GM12865 (cell line): ENCODE measurements at regions not wholly inside any gene's neighbourhood (a gene's known extent, or its start where the extent isn't known, plus 50 kb on each side); places are given as distances from the start of the nearest gene placed in this dataset.

ENCODE experiments used
- DNase-seq: peaks from one replicate; pipeline ENCODE4 v3.0.0; 2010; ENCODE audit warnings: low read depth
- H3K4me3 ChIP-seq: 2 replicates; pipeline ENCODE4 v1.5.1; 2011; ENCODE audit warnings: mild to moderate bottlenecking, low read depth, low read length, control low read depth
- TF ChIP-seq, protein P1 (sequence below): IDR thresholded peaks from 2 replicates; pipeline ENCODE4 v1.5.1; 2011; ENCODE audit warnings: low read length, control low read depth, low read depth, inconsistent platforms; ENCODE audit not compliant: insufficient read depth; ENCODE audit errors: missing control alignments

DNA sequence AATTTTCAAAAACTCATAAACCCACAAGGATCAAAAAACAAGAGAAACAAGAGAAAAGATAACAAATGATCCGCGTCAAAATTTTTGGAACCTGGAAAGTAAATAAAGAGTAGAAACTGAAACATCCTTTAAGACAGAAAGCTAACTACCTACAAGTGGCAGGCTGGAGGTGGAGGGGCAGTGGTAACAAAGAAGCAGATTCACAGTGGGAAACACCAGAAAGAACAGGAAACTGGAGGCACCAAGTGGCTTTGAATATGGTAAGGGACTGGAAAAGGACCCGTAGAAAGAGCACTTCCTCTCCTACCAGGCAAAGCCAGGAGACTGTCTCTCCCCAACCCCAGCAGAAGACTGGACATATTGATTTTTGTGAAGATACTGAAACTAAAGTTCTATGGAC lies 100.6 kb upstream of the TARS1 start:
- TF ChIP-seq, protein P1, sequence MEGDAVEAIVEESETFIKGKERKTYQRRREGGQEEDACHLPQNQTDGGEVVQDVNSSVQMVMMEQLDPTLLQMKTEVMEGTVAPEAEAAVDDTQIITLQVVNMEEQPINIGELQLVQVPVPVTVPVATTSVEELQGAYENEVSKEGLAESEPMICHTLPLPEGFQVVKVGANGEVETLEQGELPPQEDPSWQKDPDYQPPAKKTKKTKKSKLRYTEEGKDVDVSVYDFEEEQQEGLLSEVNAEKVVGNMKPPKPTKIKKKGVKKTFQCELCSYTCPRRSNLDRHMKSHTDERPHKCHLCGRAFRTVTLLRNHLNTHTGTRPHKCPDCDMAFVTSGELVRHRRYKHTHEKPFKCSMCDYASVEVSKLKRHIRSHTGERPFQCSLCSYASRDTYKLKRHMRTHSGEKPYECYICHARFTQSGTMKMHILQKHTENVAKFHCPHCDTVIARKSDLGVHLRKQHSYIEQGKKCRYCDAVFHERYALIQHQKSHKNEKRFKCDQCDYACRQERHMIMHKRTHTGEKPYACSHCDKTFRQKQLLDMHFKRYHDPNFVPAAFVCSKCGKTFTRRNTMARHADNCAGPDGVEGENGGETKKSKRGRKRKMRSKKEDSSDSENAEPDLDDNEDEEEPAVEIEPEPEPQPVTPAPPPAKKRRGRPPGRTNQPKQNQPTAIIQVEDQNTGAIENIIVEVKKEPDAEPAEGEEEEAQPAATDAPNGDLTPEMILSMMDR, result no peak

DNA sequence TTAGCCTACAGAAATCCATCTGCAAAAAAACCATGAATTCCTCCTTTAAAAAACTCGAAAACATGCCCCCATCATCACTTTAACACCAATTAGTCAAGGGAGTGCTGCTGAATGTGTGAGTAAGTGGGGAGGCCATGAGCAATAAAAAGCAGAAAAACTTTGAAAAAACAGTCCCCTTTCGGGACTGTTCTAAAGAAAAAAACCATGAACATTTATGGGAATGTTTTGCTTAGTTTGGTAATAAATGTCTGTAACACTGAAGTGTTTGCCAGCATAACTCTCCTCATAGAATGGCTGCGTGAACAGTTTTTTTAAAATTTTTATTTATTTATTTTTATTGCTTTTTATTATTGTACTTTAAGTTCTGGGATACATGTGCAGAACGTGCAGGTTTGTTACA lies 99.4 kb upstream of the TARS1 start:
- TF ChIP-seq, protein P1, result no peak
- no peak overlapping the region for H3K4me3 ChIP-seq
- no peak for DNase-seq

More for the DNA sequence above, 100.6 kb upstream of the TARS1 start:
- no peak overlapping the region for H3K4me3 ChIP-seq
- DNase-seq, result no peak

DNA sequence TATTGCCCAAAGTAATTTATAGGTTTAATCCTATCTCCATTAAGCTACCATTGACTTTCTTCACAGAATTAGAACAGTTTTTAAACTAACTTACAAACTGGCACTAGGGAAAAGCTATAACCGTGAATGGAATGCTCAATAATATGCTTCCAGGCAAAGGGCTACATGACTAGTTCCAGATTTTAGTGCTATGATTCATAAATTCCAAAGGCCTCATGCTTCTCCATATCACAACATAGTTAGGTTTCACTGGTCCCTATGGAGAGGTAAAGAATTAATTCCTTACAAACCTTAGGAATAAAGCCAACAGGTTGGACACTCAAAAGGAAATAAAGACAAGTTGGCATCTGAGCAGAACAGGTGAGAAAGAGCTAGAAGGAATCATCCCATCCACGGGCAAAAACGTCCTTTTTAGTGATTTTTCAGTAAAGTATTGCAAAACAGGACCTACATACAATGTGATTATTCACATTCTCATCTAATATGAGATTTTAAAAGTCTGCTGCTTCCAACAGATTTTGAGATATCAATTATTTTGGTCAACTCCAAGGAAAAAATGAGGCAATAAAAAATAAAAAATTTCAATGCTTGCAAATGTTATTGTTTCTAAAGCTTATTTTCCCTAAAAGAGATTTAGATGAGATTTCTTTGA lies 97.0 kb upstream of the TARS1 start:
- no peak for DNase-seq
- no peak overlapping the region for H3K4me3 ChIP-seq
- TF ChIP-seq, protein P1, result no peak

DNA sequence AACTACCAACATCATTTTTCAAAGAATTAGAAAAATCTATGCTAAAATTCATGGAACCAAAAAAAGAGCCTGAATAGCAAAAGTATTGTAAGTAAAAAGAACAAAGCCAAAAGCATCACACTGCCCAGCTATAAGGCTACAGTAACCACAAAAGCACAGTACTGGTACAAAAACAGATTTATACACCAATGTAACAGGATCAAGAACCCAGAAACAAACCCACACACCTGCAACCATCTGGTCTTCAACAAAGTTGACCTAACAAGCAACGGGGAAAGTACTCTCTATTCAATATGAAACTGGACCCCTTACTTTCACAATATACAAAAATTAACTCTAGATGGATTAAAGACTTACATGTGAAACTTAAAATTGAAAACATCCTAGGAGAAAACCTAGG lies 94.2 kb upstream of the TARS1 start:
- peak; percentile 23 for DNase-seq
- TF ChIP-seq, protein P1, result no peak
- no peak overlapping the region for H3K4me3 ChIP-seq

DNA sequence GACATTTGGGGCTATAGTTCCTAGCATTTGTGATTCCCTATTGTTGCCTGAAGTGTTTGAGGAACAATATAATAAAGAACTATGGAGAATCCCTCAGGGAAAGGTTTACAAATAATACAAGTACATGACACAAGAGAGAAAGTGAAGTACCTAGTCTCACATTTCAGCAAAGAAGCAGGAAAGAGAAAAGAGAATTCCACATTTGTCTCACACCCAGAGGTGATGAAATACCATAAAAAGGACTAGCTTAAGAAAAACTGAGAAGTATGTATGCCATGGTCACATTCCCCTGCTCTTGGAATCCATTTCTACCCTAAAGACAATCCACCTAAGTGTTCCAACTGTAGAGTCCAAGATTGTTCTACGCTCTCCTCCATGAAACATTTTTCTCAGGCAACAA lies 79.0 kb upstream of the TARS1 start:
- no peak for DNase-seq
- TF ChIP-seq, protein P1, result no peak
- no peak overlapping the region for H3K4me3 ChIP-seq

DNA sequence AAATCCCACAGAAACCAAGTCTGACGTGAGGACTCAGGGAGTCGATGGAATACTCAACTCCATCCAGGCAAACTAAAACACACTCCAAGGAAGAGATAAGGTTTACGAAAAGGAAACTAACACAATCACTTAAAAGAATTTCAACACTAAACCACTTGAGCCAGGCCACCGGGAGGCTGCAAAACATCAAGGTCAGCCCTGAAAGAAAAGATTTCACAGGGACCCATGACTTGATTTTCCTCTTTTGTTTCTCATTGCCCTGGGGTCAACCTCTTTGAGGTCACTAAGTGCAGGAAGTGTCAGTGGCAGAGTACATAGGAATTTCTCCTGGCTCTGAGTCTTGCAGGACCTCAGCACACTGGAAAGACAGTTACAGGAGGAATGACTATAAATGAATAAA lies 77.8 kb upstream of the TARS1 start:
- DNase-seq, result no peak
- TF ChIP-seq, protein P1, result no peak
- no peak overlapping the region for H3K4me3 ChIP-seq

DNA sequence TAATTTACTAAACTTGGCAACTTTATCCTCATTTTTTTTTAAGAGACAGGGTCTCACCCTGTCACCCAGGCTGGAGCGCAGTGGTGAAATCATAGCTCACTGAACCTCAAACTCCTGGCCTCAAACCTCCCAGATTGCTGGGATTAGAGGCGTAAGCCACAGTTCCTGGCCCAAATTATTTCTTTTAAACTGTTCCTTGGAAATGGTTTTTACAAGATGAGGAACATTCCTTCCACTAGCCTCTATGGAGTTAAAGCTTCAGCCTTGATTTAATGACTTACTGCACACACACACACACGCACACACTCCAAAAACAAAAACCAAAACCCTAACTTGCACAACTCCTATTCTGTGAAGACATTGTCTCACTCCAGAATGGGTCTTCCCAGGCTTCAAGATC lies 77.2 kb upstream of the TARS1 start:
- DNase-seq, result no peak
- H3K4me3 ChIP-seq, result no peak overlapping the region
- TF ChIP-seq, protein P1, result no peak
